Muscle of leg (tissue), 3 donors: ENCODE measurements at regions not wholly inside any gene's neighbourhood (a gene's known extent, or its start where the extent isn't known, plus 50 kb on each side); places are given as distances from the start of the nearest gene placed in this dataset.
A peak's percentile ranks its signal among the peaks of the same experiment; 100 is the strongest.

Experiments used
- DNase-seq: peaks from one replicate; pipeline ENCODE4 v3.0.0; 2013
- H3K27ac ChIP-seq: one replicate; pipeline ENCODE4 v1.5.1; 2013; ENCODE audit warnings: mild to moderate bottlenecking, low read length, control low read depth
- H3K27me3 ChIP-seq: one replicate; pipeline ENCODE4 v1.6.1; 2013; ENCODE audit warnings: low read length; ENCODE audit not compliant: control insufficient read depth, insufficient read depth
- H3K36me3 ChIP-seq: one replicate; pipeline ENCODE4 v1.6.1; 2013; ENCODE audit warnings: low read length; ENCODE audit not compliant: control insufficient read depth, insufficient read depth
- H3K4me1 ChIP-seq: one replicate; pipeline ENCODE4 v1.6.1; 2013; ENCODE audit warnings: low read length; ENCODE audit not compliant: control insufficient read depth, insufficient read depth
- H3K4me3 ChIP-seq: one replicate; pipeline ENCODE4 v1.5.1; 2013; ENCODE audit warnings: low read length, control low read depth
- H3K9me3 ChIP-seq: replicated peaks from 2 replicates; pipeline ENCODE4 v1.6.1; 2013; ENCODE audit warnings: low read depth, low read length; ENCODE audit not compliant: control insufficient read depth
- WGBS: methylation state at CpG from one replicate; pipeline ENCODE4 v1.1.5; 2013; ENCODE audit warnings: missing lambda C conversion rate; ENCODE audit not compliant: insufficient coverage; 5-methylcytosine and 5-hydroxymethylcytosine counted together

- Histone ChIP-seq H3K4me3 (no peak overlapping the region), H3K27ac (no peak overlapping the region), H3K4me1 (peaks cover 5% of the 10 kb centered on the region), H3K36me3 (no peaks in the 10 kb centered on the region), H3K9me3 (no peaks in the 10 kb centered on the region), H3K27me3 (no peaks in the 10 kb centered on the region)
- DNase-seq = peak; percentile 25
- WGBS = 71% methylated on average over 1 of the region's 2 CpGs
Observed at GRCh38 chr10:60508831-60509230, 119.2 kb upstream of the ANK3 start.

- Histone ChIP-seq H3K27ac (no peak overlapping the region), H3K27me3 (no peaks in the 10 kb centered on the region), H3K36me3 (no peaks in the 10 kb centered on the region), H3K9me3 (no peaks in the 10 kb centered on the region), H3K4me1 (peaks cover 5% of the 10 kb centered on the region), H3K4me3 (no peak overlapping the region)
- peak; percentile 86 for DNase-seq
- no CpG with 5 or more reads among the region's 3 CpGs for WGBS
Observed at GRCh38 chr10:60508037-60508436, 118.4 kb upstream of the ANK3 start.

DNA sequence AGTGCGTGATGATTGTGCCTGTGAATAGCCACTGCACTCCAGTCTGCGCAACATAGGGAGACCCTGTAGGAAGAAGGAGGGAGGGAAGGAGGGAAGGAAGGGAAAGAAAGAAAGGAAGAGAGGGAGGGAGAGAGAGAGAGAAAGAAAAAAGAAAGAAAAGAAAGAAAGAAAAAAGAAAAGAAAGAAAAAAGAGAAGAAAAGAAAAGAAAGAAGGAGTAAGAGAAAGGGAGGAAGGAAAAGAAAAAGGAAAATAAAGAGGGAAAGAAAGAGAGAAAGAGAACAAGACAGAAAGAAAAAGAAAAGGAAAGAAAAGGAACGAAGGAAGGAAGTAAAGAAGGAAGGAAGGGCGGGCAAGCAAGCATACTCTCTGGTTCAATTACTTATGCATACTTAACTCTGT lies 112.9 kb upstream of the ANK3 start:
- no peak for DNase-seq
- H3K4me3 ChIP-seq = no peak overlapping the region
- WGBS = 97% methylated on average over 2 of the region's 4 CpGs
- no peaks in the 10 kb centered on the region for H3K4me1 ChIP-seq
- no peaks in the 10 kb centered on the region for H3K9me3 ChIP-seq
- no peaks in the 10 kb centered on the region for H3K36me3 ChIP-seq
- H3K27me3 ChIP-seq = no peaks in the 10 kb centered on the region
- no peak overlapping the region for H3K27ac ChIP-seq

- H3K36me3 ChIP-seq = no peaks in the 10 kb centered on the region
Observed at GRCh38 chr10:60498985-60499384, 109.3 kb upstream of the ANK3 start.

GRCh38 chr10:60497364-60497763 lies 107.7 kb upstream of the ANK3 start:
- Histone ChIP-seq H3K4me3 (no peak overlapping the region), H3K4me1 (no peaks in the 10 kb centered on the region), H3K9me3 (no peaks in the 10 kb centered on the region), H3K27me3 (no peaks in the 10 kb centered on the region), H3K36me3 (no peaks in the 10 kb centered on the region), H3K27ac (no peak overlapping the region)
- DNase-seq = no peak
- WGBS = no CpG with 5 or more reads among the region's 1 CpG

More at GRCh38 chr10:60498985-60499384, 109.3 kb upstream of the ANK3 start:
- no peak for DNase-seq
- no peak overlapping the region for H3K4me3 ChIP-seq
- no CpG with 5 or more reads among the region's 3 CpGs for WGBS
- no peaks in the 10 kb centered on the region for H3K4me1 ChIP-seq
- no peaks in the 10 kb centered on the region for H3K9me3 ChIP-seq
- H3K27ac ChIP-seq = no peak overlapping the region
- no peaks in the 10 kb centered on the region for H3K27me3 ChIP-seq

- H3K9me3 ChIP-seq = no peaks in the 10 kb centered on the region
- no peak overlapping the region for H3K4me3 ChIP-seq
- no peak for DNase-seq
- H3K27ac ChIP-seq = no peak overlapping the region
- no peaks in the 10 kb centered on the region for H3K4me1 ChIP-seq
- no CpG with 5 or more reads among the region's 2 CpGs for WGBS
- no peaks in the 10 kb centered on the region for H3K36me3 ChIP-seq
- no peaks in the 10 kb centered on the region for H3K27me3 ChIP-seq
Observed at GRCh38 chr10:60496181-60496580, 106.5 kb upstream of the ANK3 start.

DNA sequence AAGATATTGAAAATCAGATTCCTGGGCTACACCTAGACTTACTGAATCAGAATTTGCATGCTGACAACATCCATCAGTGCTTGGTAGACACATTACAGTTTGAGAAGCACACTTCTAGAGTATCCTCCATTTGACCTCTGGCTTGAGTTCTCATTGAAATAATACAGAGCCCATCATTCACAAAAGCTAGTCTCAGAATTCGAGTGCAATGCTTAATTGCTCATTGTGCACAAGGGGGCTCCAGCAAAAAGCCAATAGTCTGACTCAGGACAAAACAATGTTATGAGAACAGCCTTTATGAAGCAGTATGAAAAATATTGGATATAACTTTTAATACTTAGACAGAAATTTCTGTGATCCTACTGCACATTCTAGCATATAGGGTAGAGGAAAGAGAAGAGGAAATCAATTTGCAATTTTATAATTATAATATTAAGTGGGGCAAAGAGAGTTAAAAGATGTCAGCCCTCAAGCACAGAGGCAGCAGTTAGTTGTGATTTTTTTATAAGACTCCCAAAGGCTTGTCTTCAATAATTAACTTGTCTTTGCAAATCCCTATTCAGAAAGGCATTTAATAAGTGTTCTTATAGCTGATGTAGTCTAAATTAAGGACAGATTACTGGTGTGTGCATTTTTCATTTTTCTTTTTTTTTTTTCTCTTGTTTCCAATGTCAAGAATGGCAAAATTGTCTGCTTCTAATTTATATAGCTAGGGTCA lies 105.8 kb upstream of the ANK3 start:
- no CpG with 5 or more reads among the region's 1 CpG for WGBS
- H3K27ac ChIP-seq = no peak overlapping the region
- no peaks in the 10 kb centered on the region for H3K27me3 ChIP-seq

GRCh38 chr10:60494774-60495173 lies 105.1 kb upstream of the ANK3 start:
- Histone ChIP-seq H3K9me3 (no peaks in the 10 kb centered on the region), H3K4me3 (no peak overlapping the region), H3K4me1 (no peaks in the 10 kb centered on the region), H3K36me3 (no peaks in the 10 kb centered on the region), H3K27ac (no peak overlapping the region), H3K27me3 (no peaks in the 10 kb centered on the region)
- no CpG with 5 or more reads among the region's 2 CpGs for WGBS
- DNase-seq = no peak

More for the DNA sequence above, 105.8 kb upstream of the ANK3 start:
- Histone ChIP-seq H3K9me3 (no peaks in the 10 kb centered on the region), H3K36me3 (no peaks in the 10 kb centered on the region), H3K4me1 (no peaks in the 10 kb centered on the region), H3K4me3 (no peak overlapping the region)
- DNase-seq = peak; percentile 39

DNA sequence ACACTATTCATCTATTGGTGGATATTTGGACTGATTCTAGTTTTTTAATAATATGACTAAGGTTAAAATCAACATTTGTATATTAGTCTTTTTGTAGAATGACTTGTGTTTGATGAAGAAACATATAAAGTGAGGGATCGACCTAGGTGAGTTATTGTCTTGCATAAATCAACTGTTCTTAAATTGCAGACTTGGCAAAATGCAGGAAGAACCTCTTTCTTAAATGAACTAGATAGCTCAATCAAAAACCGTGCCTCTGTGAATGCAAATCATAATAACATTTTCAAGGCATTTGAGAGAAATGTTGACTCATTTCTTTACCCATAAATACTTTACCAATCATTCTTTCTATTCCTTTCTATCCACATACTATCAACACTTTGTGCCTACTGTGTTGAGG lies 101.5 kb upstream of the ANK3 start:
- no peaks in the 10 kb centered on the region for H3K36me3 ChIP-seq
- no peaks in the 10 kb centered on the region for H3K4me1 ChIP-seq
- H3K27me3 ChIP-seq = no peaks in the 10 kb centered on the region
- H3K27ac ChIP-seq = no peak overlapping the region
- no peak overlapping the region for H3K4me3 ChIP-seq
- WGBS = no CpG with 5 or more reads among the region's 2 CpGs
- no peaks in the 10 kb centered on the region for H3K9me3 ChIP-seq
- DNase-seq = no peak

DNA sequence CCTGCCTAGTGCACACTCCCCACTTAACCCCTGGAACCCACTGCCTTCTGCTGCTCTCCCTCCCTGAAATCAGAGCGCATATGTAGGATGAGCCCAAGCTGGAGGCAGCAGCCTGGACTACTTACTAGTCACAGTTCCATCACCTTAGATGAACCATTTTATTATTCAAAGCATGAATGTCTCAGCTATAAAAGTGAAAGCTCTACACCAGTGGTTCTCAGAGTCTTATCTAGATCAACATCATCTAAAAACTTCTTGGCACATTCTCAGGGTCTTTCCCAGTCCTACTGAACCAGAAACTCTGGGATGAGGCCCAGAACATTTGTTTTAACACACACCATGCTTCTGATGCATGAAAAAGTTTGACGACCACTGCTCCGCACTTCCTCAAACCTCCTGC lies 100.3 kb upstream of the ANK3 start:
- WGBS = 71% methylated on average over 3 of the region's 3 CpGs
- no peak for DNase-seq
- H3K9me3 ChIP-seq = no peaks in the 10 kb centered on the region
- H3K27ac ChIP-seq = no peak overlapping the region
- H3K27me3 ChIP-seq = no peaks in the 10 kb centered on the region
- no peaks in the 10 kb centered on the region for H3K36me3 ChIP-seq
- no peaks in the 10 kb centered on the region for H3K4me1 ChIP-seq
- H3K4me3 ChIP-seq = no peak overlapping the region
